Spinal cord (tissue), 9 donors: ENCODE measurements at regions not wholly inside any gene's neighbourhood (a gene's known extent, or its start where the extent isn't known, plus 50 kb on each side); places are given as distances from the start of the nearest gene placed in this dataset.

Source experiments
- DNase-seq, 6 donors: peaks; one replicate each; pipeline versions ENCODE4 v3.0.0 to v3.0.0-alpha.2; 2013 to 2015; ENCODE audit warnings: low spot score in 6 of 6, low read depth in 4 of 6
- H3K27ac ChIP-seq: one replicate; pipeline ENCODE4 v1.5.1; 2013; ENCODE audit warnings: low read depth, low read length, control low read depth
- H3K27me3 ChIP-seq: one replicate; pipeline ENCODE4 v1.6.1; 2013; ENCODE audit warnings: low read length; ENCODE audit not compliant: control insufficient read depth, insufficient read depth
- H3K36me3 ChIP-seq: one replicate; pipeline ENCODE4 v1.6.1; 2013; ENCODE audit warnings: low read length; ENCODE audit not compliant: control insufficient read depth, insufficient read depth
- H3K4me1 ChIP-seq: one replicate; pipeline ENCODE4 v1.6.1; 2013; ENCODE audit warnings: low read length; ENCODE audit not compliant: control insufficient read depth, insufficient read depth
- H3K4me3 ChIP-seq: one replicate; pipeline ENCODE4 v1.5.1; 2013; ENCODE audit warnings: low read depth, low read length, control low read depth
- H3K9me3 ChIP-seq: one replicate; pipeline ENCODE4 v1.6.1; 2013; ENCODE audit warnings: low read length; ENCODE audit not compliant: control insufficient read depth, insufficient read depth
- WGBS: methylation state at CpG from one replicate; pipeline ENCODE4 v1.1.5; 2013; ENCODE audit warnings: missing lambda C conversion rate; ENCODE audit not compliant: insufficient coverage; 5-methylcytosine and 5-hydroxymethylcytosine counted together
- donor health status: healthy.

DNA sequence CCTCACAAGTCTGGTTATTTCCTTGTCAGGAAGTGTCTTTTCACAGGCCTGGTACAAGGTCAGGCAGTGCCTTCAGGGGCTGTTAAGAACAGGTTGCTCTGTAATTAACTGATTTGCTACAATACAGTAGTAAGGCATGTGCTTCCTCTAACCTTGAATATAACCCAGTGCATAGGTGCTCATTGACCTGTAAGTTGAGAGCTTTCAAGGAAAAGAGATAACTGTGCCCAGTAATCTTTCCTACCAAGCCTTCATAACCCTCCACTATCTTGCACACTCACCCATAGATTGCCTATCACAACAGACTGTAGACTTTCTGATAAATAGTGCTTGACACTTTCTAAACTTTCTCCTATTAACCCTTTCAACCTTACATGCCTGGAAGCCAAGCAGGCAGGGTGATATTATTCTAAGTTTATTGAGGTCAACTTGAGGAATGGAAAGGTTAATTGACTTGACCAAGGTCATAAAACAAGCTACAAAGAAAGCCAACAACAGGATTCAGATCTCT lies 148.1 kb downstream of the PPARGC1A start:
- H3K9me3 ChIP-seq: no peaks in the 10 kb centered on the region
- H3K4me3 ChIP-seq: no peak overlapping the region
- no peak for DNase-seq
- H3K27ac ChIP-seq: no peak overlapping the region
- no peaks in the 10 kb centered on the region for H3K36me3 ChIP-seq
- H3K27me3 ChIP-seq: no peaks in the 10 kb centered on the region
- no peaks in the 10 kb centered on the region for H3K4me1 ChIP-seq

DNA sequence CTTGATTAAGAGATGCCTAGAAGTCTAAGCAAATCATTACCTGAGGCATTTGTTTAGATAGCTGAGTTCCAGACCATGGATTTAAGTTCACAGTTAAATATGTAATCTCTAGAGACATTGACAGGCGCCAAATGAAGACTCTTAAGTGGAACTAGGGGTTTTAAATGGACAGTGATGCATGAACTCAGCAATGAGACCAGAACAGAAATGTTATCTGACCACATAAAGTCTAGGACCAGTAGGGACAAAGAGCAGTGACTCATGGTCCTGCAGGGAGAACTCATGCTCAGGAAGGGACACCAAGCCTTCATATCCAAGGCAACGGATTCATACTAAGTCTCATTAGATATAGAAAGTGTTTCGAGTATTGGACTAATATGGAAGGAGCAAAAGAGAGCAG lies 152.3 kb downstream of the PPARGC1A start:
- Histone ChIP-seq H3K4me1 (no peaks in the 10 kb centered on the region), H3K27me3 (no peaks in the 10 kb centered on the region), H3K27ac (no peak overlapping the region), H3K36me3 (no peaks in the 10 kb centered on the region), H3K4me3 (no peak overlapping the region), H3K9me3 (no peaks in the 10 kb centered on the region)
- DNase-seq: no peak
- WGBS: no CpG with 5 or more reads among the region's 3 CpGs

DNA sequence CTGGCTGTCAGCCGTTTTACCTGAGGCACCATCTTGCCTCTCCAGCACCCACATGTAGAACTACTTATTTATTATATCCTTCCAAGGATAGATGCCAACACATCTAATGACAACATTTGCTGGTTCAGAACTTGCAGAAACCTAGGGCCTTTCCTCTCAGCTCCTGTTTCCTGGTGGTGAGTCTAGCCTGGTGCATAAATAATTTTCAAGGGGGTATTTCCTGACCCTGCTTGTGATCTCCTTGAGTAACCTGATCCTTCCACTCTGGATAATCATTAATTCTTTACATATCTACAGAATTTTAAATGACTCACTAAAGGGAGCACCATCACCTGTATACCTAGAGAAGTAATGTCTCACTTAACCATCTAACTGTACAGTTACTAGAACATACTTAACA lies 153.4 kb downstream of the PPARGC1A start:
- Histone ChIP-seq H3K4me3 (no peak overlapping the region), H3K9me3 (no peaks in the 10 kb centered on the region), H3K4me1 (no peaks in the 10 kb centered on the region), H3K27ac (no peak overlapping the region), H3K36me3 (no peaks in the 10 kb centered on the region), H3K27me3 (no peaks in the 10 kb centered on the region)
- DNase-seq: no peak
- 100% methylated on average over 1 of the region's 1 CpG for WGBS

DNA sequence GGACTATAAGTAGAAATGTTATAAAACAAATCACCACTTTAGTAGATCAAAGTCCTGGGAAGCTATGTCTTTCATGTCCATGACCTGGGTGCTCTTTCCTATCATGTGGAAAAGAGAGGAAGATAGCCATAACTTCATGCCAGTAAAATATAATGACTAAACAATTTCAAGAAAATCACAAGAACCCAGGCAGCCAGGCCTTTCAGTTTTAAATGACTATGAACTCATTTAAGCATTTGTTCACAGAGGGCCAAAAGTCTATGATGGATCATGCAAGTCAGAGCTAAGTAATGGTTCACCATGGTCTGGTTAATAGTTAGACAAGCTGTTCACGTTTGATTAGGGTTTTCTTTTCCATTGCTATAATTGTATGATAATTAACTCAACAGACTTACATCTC lies 155.8 kb downstream of the PPARGC1A start:
- DNase-seq: no peak
- H3K9me3 ChIP-seq: no peaks in the 10 kb centered on the region
- no peak overlapping the region for H3K4me3 ChIP-seq
- no peaks in the 10 kb centered on the region for H3K27me3 ChIP-seq
- no peaks in the 10 kb centered on the region for H3K4me1 ChIP-seq
- no peak overlapping the region for H3K27ac ChIP-seq
- no CpG with 5 or more reads among the region's 1 CpG for WGBS
- no peaks in the 10 kb centered on the region for H3K36me3 ChIP-seq

DNA sequence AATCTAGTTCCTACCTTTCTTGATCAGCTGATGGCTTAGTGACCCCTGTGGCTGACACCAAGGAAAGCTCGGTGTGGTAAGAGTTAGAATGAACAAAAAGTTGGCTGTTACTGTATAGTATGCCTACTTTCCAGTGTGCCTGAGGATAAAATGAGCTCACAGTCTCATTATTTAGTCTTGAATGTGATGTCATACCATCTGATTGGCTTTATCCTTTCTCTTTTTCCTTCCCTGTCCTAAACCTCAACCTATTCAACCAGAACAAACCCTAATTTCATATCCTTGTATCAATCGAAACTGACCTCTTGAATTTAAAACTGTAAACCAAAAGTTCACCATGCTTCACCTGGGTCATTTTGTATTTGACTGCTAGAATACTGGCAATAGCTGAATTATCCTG lies 156.4 kb downstream of the PPARGC1A start:
- H3K27me3 ChIP-seq: no peaks in the 10 kb centered on the region
- DNase-seq: no peak
- no peak overlapping the region for H3K4me3 ChIP-seq
- no peaks in the 10 kb centered on the region for H3K4me1 ChIP-seq
- no peak overlapping the region for H3K27ac ChIP-seq
- H3K9me3 ChIP-seq: no peaks in the 10 kb centered on the region
- 100% methylated on average over 1 of the region's 2 CpGs for WGBS
- no peaks in the 10 kb centered on the region for H3K36me3 ChIP-seq

DNA sequence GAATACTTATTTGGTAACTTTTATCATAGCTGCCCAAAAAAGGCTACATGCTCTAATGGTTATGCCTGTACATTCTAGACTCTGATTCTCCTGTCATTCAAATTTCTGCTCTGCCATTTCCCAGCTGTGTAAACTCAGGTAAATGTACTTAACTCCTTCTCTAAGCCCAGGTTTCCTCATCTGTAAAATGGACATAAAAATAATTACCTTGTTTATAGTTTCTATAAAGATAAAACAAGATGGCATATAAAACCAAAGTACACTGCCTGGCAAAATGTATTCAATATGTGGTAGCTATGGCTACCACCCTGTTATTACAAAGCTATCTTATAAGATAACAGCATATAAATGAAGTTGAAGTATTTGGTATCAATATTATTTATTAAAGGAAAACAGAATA lies 158.8 kb downstream of the PPARGC1A start:
- Histone ChIP-seq H3K27ac (no peak overlapping the region), H3K4me3 (no peak overlapping the region)

DNA sequence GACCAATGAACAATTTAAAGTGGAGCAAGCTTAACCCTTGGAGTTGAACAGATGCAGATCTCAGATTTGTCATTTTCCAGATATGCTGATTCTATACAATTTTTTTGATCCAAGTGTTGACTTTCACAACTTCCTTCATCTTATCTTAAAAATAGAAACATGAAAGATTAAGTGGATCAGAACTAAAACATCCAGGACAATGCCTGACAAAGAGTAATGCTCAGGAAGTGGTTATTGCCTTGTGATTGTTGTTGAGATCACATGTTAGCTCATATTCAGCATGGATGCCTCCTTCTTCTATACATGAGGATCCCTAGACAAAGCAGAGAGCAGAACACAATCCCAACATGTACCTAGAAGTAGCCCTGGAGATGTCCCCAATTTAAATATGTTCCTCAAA lies 160.9 kb downstream of the PPARGC1A start:
- no peaks in the 10 kb centered on the region for H3K27me3 ChIP-seq
- H3K4me3 ChIP-seq: no peak overlapping the region
- no peak overlapping the region for H3K27ac ChIP-seq
- no peaks in the 10 kb centered on the region for H3K4me1 ChIP-seq
- H3K36me3 ChIP-seq: no peaks in the 10 kb centered on the region
- DNase-seq: no peak
- no peaks in the 10 kb centered on the region for H3K9me3 ChIP-seq

More for the DNA sequence above, 158.8 kb downstream of the PPARGC1A start:
- no peaks in the 10 kb centered on the region for H3K27me3 ChIP-seq
- H3K9me3 ChIP-seq: no peaks in the 10 kb centered on the region
- no peaks in the 10 kb centered on the region for H3K4me1 ChIP-seq
- no peaks in the 10 kb centered on the region for H3K36me3 ChIP-seq
- no peak for DNase-seq

DNA sequence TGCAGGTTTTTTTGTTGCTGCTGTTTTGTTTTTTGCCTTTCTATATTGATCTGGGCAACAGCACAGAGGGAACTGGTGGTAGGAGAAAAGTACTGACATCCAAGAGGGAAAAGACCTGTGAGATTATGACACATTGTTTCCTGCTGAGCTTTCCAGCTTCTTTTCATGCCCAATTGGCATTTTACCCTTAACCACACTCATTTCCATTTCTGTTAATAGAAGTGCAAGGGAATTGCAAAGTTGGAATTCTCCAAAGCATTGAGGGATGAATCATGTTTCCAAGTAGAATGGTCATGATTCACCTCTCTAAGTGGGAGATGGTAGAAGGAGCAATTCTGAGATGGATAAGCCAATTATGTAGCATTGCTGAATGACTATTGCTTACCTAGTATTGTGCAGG lies 161.5 kb downstream of the PPARGC1A start:
- no peak for DNase-seq
- no peaks in the 10 kb centered on the region for H3K9me3 ChIP-seq
- no peak overlapping the region for H3K4me3 ChIP-seq
- no peaks in the 10 kb centered on the region for H3K27me3 ChIP-seq
- no peak overlapping the region for H3K27ac ChIP-seq
- H3K36me3 ChIP-seq: no peaks in the 10 kb centered on the region
- no peaks in the 10 kb centered on the region for H3K4me1 ChIP-seq

DNA sequence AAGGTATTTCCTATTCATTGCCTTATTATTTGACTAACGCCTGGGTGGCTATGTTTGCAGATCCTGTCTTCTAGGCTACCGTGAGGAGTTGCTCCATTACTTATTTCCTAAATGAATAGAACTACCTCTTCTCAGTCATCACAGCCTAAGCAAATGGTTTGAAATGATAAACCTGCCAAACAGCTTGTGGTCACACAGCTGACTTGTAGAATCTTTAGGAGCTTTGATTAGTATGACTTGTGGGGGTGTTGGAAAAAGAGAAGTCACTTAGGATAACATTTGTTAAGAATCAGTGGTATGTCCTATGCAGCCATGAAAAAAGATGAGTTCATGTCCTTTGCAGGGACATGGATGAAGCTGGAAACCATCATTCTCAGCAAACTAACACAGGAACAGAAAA lies 169.3 kb downstream of the PPARGC1A start:
- Histone ChIP-seq H3K4me1 (no peaks in the 10 kb centered on the region), H3K27me3 (no peaks in the 10 kb centered on the region), H3K27ac (no peak overlapping the region), H3K9me3 (no peaks in the 10 kb centered on the region), H3K4me3 (no peak overlapping the region), H3K36me3 (no peaks in the 10 kb centered on the region)
- no peak for DNase-seq
- WGBS: 100% methylated on average over 2 of the region's 2 CpGs

DNA sequence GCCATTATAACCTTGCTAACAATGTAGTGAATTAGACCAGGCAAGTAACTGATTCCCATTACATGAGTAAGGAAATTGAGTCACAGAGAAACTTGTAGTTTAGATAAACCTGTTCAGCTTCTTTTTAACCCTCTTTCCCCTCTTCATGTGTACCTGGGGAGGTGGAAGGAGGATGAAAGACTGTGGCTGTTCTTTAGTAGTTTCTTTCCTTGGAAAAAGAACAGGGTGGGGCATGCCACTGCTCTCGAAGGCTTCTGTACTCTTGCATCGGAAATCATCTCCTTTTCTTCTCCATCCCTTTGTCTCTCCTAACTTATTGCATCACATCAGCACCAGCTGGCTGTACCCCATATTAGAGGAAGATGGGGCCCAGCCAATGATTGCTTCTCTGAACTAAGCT lies 171.4 kb downstream of the PPARGC1A start:
- no CpG with 5 or more reads among the region's 2 CpGs for WGBS
- Histone ChIP-seq H3K27me3 (no peaks in the 10 kb centered on the region), H3K27ac (no peak overlapping the region), H3K4me3 (no peak overlapping the region), H3K36me3 (no peaks in the 10 kb centered on the region), H3K4me1 (no peaks in the 10 kb centered on the region), H3K9me3 (no peaks in the 10 kb centered on the region)
- no peak for DNase-seq
